CD4-positive, alpha-beta T cell treated with Interferon alpha-2 for 1 hour (primary cell): ENCODE measurements at regions not wholly inside any gene's neighbourhood (a gene's known extent, or its start where the extent isn't known, plus 50 kb on each side); places are given as distances from the start of the nearest gene placed in this dataset.

ENCODE experiments used
- DNase-seq, 2 donors: peaks; one replicate each; pipeline ENCODE4 v3.0.0-alpha.2; 2020 to 2022

- no peak for DNase-seq
These were observed 55.5 kb upstream of the FBXL17 start for GRCh38 chr5:108437425-108437824.

- DNase-seq, result no peak
These were observed 54.8 kb upstream of the FBXL17 start for GRCh38 chr5:108436696-108437095.

- no peak for DNase-seq
These were observed 51.7 kb upstream of the FBXL17 start for GRCh38 chr5:108433600-108433999.

- no peak for DNase-seq
These were observed 50.1 kb upstream of the FBXL17 start for GRCh38 chr5:108432024-108432423.
